ENCODE measurements at regions not wholly inside any gene's neighbourhood (a gene's known extent, or its start where the extent isn't known, plus 50 kb on each side); places are given as distances from the start of the nearest gene placed in this dataset.

GRCh38 chr1:194469282-194469681, 1282.9 kb upstream of the B3GALT2 start:
- TF ChIP-seq CTCF (IDR thresholded peaks at IDR 0.05; ENCODE audit: borderline replicate concordance, extremely low read depth, low read length, poor library complexity, severe bottlenecking) (no peak), EZH2 (IDR thresholded peaks at IDR 0.05; ENCODE audit: borderline replicate concordance, low read depth, low read length, severe bottlenecking) (no peak)
